ENCODE measurements at regions not wholly inside any gene's neighbourhood (a gene's known extent, or its start where the extent isn't known, plus 50 kb on each side); places are given as distances from the start of the nearest gene placed in this dataset.

DNA sequence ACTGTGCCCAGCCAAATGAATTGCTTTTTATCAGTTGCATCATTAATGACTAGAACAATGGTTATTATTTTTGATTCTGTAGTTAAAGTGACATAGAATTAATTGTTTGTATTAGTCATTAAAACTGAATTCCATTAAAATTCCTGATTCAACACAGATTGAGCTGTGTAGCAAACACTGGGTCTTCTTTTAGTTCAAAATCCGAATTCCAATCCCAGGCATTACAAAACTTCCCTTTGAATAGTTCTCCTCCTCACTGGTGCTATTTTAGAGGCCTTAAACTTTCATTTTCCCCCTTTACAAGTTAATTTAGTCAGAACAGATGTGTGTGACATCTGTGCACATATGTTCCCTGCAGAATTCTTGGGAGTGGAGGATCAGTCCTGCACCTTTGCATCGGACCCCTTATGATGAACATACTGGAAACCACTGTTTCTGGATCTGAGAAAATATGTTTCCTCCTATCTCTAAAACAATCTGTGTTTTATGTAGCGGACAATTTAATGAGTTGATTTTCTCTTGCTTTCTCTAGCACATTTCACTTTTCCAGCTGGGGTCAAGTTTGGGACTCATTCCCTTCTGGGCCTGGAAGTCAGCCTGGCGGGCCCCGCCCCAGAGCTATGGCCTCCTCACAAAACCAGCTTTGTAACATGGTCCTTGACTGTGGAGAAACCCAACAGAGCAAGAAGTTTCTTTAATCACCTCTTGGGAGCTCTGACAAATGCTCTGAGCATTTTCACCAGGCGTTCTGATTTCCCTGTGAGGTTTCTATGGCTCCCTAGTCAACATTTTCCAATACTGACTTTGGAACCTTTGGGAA lies 87.9 kb upstream of the MAMDC2 start:
- DNase-seq (ENCODE audit: low read depth in 2 of 2): no peak

DNA sequence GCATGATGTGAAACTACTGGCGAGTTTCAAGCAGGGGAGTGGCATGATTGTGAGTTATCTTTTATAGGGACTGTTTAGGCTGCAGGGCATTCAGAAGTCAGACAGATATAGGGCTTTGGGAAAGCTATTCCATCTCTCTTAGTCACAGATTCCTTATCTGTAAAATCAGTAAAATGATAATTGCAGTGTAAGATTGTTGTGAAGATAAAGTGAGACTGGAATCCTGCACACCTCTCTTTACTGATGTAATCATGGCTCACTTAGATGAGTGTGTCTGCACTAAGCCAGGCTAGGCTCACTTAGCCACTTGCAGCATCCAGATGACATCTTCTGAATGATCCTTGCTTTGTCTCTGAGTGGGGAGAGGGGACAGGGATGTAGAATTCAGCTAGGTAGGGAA lies 81.8 kb upstream of the MAMDC2 start:
- no peak for DNase-seq (ENCODE audit: low read depth in 2 of 2)

DNA sequence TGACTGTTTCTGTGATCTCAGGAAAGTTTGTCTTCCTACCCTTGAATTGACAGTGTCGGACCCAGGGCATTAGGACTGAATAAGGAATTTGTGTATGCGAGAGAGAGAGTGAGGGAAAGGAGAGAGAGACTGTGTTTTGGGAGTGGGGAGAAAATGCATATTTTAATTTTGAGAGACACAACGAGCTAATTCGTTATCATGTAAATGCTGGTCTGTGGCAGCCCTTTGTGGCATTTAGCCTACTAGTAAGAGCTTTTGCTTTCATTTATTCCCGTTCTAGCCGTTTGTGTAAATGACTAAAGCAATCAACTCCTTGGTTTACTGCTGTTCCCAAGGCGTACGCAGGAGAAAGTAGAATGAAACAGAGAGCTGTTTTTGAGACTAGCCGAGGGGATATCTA lies 79.8 kb upstream of the MAMDC2 start:
- no peak for DNase-seq (ENCODE audit: low read depth in 2 of 2)

DNA sequence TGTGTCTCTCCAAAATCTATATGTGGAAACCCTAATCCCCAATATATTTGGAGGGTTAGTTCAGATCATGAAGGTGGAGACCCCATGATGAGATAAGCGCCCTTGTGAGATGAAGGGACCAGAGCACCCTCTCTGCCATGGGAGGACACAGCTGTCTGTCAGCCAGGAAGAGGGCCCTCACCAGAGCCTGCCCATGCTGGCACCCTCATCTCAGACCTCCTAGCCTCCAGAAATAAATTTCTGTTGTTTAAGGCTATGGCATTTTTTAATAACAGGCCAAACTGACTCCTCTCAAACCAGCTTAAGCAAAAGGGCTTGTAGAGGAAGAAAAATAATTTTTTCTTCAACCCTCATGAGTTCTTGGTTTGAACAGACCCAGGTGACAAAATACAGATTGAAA lies 79.2 kb upstream of the MAMDC2 start:
- no peak for DNase-seq (ENCODE audit: low read depth in 2 of 2)

DNA sequence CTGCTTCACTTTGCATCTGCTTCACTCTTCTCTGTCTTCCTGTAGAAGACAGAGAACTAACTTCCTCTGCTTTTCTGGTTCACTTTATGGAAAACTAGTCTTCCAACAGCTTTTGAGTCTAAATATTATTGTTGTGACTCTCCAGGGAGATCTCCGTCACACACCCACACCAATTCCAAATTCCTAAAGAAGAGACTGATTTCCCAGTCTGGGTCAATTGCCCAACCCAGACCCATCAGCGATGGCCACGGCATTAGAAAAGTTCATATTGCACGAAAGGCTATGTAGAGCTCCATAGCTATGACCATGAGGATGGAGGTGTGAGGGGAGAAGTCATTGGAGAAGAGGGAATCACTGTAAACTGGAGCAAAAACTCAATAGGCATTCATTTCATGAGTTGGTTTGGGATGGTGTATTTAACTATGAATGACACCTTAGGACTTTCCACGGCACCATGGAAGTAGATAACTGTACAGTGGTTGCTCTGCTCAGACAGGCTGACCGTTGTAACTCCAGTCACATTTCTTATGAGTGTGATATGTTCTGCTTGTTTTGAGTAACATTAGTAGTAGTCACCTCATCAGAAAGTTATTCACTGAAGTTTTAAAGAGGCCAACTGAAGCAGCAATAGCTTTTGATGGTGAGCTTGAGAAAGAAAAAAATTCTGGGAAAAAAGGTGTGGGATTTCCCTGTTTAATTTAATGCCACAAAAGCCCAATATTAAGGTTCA lies 78.1 kb upstream of the MAMDC2 start:
- DNase-seq (ENCODE audit: low read depth in 2 of 2): no peak

DNA sequence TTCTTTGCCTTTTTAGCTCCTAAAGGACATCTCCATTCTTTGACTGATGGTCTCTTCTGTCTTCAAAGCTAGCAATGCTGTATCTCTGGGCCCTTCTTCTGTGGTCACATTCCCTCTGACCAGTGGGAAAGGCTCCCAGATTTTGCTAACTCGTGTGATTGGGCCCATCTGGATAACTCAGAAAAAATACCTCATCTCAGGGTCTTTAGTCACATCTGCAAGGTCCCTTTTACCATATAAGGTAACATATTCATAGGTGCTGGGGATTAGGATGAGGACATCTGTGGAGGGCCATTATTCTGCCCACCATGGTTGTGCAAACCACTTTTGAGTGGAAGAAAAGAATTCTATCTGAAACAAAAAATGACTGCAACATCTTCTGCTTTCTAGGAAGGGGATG lies 76.3 kb upstream of the MAMDC2 start:
- DNase-seq (ENCODE audit: low read depth in 2 of 2): no peak

DNA sequence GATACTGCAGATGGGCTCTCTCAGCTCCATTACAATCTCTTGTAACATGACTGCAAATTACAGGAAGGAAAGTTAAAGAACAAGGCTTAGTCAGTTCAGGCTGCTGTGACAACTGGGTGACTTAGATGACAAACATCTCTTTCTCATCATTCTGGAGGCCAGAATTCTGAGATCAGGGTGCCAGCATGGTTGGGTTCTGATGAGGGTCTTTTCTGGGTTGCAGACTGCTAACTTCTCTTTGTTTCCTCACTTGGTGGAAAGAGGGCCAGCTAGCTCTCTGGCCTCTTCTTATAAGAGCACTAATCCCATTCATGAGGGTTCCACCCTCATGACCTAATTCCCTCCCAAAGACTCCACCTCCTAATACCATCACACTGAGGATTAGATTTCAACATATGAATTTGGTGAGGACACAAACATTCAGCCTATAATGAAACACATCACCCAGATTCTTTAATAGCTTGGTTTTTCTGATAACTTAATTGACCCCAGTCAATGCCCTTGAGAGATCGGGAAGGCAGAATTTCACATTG lies 73.6 kb upstream of the MAMDC2 start:
- DNase-seq (ENCODE audit: low read depth in 2 of 2): no peak

DNA sequence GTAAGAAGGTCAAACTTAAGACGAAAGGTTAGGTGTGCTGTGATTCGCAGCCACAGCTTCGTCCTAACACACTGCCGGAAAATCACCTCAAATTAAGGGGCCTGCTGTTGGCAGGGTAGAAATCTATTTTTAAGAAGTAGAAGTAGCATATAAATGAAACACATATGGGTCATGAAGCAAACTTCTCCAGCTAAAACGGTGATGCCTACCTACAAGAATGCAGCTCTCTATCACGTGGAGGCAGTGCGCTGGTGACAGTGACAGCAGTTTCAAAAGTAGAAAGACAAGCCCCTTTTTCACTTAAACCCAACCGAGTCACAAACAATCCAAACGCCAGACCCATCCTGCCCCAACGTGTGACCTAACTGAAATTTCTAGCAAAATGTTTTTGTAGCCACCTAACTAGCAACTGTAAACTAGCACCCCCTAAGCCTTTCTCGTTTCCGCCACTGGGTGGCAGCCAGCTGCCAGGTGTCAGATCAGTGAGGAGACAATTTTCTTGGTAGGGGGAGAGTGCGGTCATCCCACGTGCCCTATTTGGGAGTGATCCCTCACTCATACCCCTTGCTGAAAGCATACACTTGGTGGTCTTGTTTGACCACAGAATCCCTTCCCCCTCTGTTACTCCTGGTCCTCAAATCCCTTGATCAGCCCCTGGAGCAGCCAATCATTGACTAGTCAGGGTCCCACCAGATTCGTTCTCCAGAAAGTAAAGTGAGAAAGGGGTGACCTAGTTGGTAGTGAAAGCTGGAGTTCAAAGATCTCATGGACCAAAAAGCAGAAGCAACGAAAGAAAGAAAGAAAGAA lies 71.8 kb upstream of the MAMDC2 start:
- DNase-seq (ENCODE audit: low read depth in 2 of 2): peak in 1 of 2 donors; percentile 1

DNA sequence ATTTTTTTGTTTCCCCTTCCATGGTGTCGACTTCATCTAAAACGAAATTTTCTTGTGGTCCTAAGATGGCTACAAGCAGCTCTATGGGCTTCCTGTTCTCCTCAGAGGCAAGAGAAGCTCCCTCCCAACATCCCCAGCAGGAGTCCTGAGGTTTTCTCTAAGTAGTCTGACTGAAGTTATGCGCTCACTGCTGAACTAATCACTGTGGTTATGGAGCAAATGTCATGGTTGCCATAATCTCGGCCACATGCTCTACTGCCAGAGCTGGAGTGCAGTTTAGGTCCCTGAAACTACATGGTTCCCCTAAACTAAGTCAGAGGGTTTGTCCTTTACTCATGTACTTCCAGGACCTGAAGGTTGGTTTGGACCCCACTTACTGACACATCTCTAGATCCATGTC lies 68.0 kb upstream of the MAMDC2 start:
- DNase-seq (ENCODE audit: low read depth in 2 of 2): no peak

DNA sequence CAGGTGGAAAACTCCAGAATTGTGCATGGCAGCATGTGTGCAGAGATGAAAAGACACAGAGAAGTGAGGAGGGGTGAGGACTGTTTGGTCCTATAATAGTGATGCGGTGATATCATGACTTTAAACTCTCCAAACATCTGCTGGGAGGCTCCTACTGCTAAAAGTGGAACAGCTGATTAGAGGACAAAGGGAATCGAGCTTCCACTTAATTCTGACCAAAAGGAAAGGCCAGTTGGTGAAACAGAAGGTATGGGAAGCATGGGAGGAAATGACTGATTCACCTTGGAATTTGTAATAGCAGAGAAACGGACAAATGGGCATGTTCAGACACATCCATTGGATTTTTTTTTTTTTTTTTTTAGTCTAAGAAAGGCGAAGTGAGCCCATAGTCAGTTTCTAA lies 67.5 kb upstream of the MAMDC2 start:
- DNase-seq (ENCODE audit: low read depth in 2 of 2): no peak

DNA sequence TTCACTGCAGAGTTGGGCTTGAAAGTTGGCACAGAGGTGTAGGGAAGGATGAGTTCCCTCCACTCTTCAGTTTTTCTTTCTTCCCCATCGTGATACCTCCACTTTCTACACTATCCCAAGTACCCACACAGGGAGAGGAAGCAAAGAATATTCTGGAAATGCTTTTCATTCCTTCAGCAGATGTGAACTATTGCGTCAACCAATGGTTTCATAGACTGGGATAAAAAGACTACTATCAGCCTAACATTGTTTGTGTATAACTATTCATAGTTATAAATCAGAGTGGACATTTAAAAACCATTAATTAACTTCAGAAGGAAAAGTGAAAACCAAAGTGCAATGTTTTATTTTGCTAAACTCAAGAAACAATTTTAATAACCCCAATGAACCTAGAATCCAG lies 63.6 kb upstream of the MAMDC2 start:
- no peak for DNase-seq (ENCODE audit: low read depth in 2 of 2)

DNA sequence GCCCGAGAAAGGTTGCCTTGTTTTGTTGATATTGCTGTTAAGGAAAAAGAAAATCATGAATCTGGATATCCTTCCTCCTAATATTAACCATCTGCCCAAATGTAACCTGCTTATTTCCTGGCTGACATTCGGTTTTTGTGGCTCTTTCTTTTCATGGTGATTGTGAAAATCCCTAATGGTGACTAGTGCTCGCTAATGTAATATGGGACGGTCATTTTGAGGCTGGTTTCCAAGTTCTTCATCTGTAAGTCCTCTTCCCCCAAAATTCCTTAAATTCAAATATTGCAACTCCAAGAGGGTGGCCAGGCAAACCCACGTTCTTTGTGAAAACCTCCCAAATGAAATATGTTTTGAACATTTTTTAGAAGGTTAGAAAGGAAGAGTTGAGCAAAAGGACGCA lies 63.1 kb upstream of the MAMDC2 start:
- no peak for DNase-seq (ENCODE audit: low read depth in 2 of 2)

DNA sequence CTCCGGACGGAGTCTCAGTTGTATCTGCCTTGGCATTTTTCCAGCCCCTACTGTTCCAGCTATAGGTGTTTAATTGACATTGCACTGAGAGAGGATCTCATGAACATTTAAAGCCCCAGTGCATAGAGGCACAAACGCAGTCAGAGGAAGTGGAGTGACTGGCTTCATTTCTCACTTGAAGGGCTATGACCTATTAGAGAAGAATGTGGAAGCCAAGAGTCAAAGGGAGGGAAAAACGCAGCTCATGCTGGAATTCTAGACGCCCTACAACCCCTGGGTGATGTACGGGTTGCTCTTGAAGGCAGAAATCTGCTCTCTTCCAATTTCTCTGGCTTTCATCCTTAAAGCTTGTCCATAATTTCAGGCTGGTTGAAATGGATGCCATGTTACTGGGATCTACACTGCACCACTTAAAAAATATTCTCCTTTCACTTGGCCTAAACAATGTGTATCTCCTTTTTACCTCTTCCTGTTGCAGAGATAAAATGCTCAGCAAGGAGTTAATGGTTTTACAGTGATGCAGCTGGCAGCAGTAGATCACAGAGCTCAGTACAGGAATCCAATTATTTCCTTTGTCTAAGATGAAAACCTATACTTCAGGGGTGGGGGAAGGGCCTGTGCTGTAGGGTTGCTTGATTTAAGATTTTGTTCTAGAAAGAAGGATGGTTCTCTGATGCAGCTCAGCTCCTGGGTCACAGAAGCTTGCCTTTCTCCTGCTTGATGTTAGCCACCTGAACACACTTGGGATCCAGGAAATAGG lies 61.8 kb upstream of the MAMDC2 start:
- no peak for DNase-seq (ENCODE audit: low read depth in 2 of 2)

DNA sequence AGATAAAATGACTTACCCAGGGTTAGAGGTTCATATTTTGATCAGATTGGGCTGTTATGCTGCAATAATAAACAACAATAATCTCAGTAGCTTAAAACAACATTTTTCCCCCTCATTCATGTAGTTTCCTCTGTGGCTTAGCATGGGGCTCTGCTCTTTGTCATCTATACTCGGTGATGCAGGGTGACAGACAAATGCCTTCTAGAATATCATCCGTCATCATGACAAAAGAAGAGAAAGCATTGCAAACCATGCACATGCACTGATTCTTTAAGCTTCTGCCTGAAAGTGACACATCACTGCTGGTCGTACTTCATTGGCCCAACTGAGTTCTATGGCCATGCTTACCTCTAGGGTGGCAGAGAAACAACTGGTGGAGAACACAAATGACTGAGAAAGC lies 58.8 kb upstream of the MAMDC2 start:
- no peak for DNase-seq (ENCODE audit: low read depth in 2 of 2)

DNA sequence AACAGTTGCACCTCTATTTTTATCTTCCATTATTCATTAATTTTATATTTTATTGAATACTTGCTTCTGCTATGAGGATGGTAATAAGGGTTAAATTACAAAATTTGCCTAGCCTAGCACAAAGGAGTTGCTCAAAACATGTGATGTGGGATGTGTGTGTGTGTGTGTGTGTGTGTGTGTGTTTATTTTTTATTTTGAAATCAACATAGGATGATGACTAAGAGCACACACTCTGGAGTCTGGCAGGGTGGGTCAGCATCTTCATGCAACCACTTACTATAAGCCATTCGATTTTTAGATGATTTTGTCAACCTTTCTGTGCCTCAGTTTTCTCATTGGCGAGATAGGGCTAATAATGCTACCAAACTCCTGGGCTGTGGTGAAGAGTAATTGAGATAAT lies 57.7 kb upstream of the MAMDC2 start:
- DNase-seq (ENCODE audit: low read depth in 2 of 2): no peak

DNA sequence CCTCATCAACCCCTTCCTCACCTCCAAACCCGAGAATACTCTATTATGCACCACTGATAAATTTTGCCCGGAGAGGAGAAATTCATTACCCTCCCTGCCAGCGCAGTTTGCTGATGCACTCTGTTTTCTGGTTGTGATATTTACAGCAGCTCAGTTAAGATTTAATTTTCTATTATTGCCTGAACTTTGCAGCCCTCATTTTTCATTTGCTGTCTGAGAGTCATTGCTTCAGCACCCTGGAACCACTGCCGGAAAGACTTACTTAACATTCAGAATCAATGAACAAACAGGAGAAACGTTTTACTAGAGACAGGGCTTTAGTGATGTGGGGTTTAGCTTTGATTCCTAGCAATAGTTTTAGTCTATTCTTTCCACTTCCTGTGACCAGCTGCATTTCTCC lies 56.7 kb upstream of the MAMDC2 start:
- no peak for DNase-seq (ENCODE audit: low read depth in 2 of 2)

DNA sequence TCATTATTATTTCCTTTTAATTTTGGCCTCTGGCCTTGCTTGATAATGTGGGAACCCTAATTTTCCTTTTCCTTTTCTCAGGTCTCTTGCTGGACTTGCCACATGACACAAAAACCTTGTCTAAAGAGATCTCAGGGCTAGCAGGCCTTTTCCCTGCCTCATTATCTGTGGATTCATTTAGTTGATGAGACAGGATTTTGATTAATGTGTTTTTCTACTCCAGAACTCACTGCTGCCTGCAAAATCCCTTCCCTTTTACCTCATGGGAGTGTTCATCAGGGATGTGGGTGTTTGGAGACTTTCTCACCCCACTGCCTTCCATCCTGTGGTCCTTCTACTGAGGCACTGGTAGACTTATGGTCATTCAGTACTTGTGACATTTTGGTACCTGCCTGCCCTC lies 56.2 kb upstream of the MAMDC2 start:
- no peak for DNase-seq (ENCODE audit: low read depth in 2 of 2)

DNA sequence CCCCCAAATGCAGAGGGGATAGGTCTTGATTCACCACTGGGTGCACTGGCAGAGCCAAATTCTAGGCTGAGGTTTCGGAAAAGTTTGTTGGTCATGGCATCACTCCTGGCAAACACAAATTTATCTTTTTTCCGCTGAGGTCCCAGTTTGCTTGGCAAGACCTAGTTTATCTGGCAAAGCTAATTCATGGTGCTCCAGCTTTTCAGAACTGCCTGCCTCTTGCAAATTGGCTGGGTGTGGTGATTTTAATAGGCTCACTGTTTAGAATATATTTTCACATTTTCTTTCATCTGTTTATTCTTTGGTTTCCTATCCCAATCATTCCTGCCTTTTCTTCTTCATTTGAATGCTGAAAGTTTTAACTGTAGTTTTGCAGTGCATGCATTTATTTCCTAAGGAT lies 50.5 kb upstream of the MAMDC2 start:
- DNase-seq (ENCODE audit: low read depth in 2 of 2): no peak
